NCI-H345 (cell line): ENCODE measurements at regions not wholly inside any gene's neighbourhood (a gene's known extent, or its start where the extent isn't known, plus 50 kb on each side); places are given as distances from the start of the nearest gene placed in this dataset.
"Not testable (repeated sequence)": the region's sequence is repeated elsewhere in the genome, so short reads cannot be mapped to it uniquely, and the experiment has no call there.

Experiments used
- DNase-seq: peaks from one replicate; lab custom pipeline; 2025; lab: John Stamatoyannopoulos, UW

- DNase-seq: no peak
Observed at GRCh38 chr18:73544032-73544431, 603.6 kb downstream of the FBXO15 start.

GRCh38 chr18:73535990-73536389, 611.6 kb downstream of the FBXO15 start:
- no peak for DNase-seq

- peak; percentile 5 for DNase-seq
Observed at GRCh38 chr18:73535189-73535588, 612.4 kb downstream of the FBXO15 start.

GRCh38 chr18:73531601-73532000, 616.0 kb downstream of the FBXO15 start:
- DNase-seq: no peak

GRCh38 chr18:73528066-73528465, 619.6 kb downstream of the FBXO15 start:
- no peak for DNase-seq

- no peak for DNase-seq
Observed at GRCh38 chr18:73520229-73520628, 627.4 kb downstream of the FBXO15 start.

GRCh38 chr18:73516056-73516455, 631.6 kb downstream of the FBXO15 start:
- not testable (repeated sequence) for DNase-seq

- no peak for DNase-seq
Observed at GRCh38 chr18:73514449-73514848, 633.2 kb downstream of the FBXO15 start.

- DNase-seq: no peak
Observed at GRCh38 chr18:73511771-73512503, 635.7 kb downstream of the FBXO15 start.

GRCh38 chr18:73509460-73509859, 638.2 kb downstream of the FBXO15 start:
- no peak for DNase-seq

- no peak for DNase-seq
Observed at GRCh38 chr18:73503326-73503725, 635.5 kb upstream of the NETO1 start.

- no peak for DNase-seq
Observed at GRCh38 chr18:73487966-73488365, 620.2 kb upstream of the NETO1 start.

- DNase-seq: no peak
Observed at GRCh38 chr18:73485166-73485565, 617.4 kb upstream of the NETO1 start.

GRCh38 chr18:73482901-73483300, 615.1 kb upstream of the NETO1 start:
- no peak for DNase-seq

GRCh38 chr18:73479477-73479876, 611.7 kb upstream of the NETO1 start:
- no peak for DNase-seq

- no peak for DNase-seq
Observed at GRCh38 chr18:73478191-73478590, 610.4 kb upstream of the NETO1 start.

GRCh38 chr18:73476031-73476430, 608.2 kb upstream of the NETO1 start:
- DNase-seq: no peak

- no peak for DNase-seq
Observed at GRCh38 chr18:73462092-73462491, 594.3 kb upstream of the NETO1 start.

- DNase-seq: no peak
Observed at GRCh38 chr18:73461780-73462059, 593.9 kb upstream of the NETO1 start.

- no peak for DNase-seq
Observed at GRCh38 chr18:73461038-73461779, 593.4 kb upstream of the NETO1 start.

- DNase-seq: no peak
Observed at GRCh38 chr18:73458186-73458964, 590.6 kb upstream of the NETO1 start.

GRCh38 chr18:73456643-73457042, 588.9 kb upstream of the NETO1 start:
- no peak for DNase-seq

- no peak for DNase-seq
Observed at GRCh38 chr18:73452866-73453265, 585.1 kb upstream of the NETO1 start.
